NCI-H526 (cell line): ENCODE measurements at regions not wholly inside any gene's neighbourhood (a gene's known extent, or its start where the extent isn't known, plus 50 kb on each side); places are given as distances from the start of the nearest gene placed in this dataset.

ENCODE experiments used
- DNase-seq, 2 experiments: peaks; one replicate each; lab custom pipeline; 2025; lab: John Stamatoyannopoulos, UW

- no peak for DNase-seq
Observed at GRCh38 chr21:27817902-27818623, 851.2 kb upstream of the ADAMTS5 start.

- no peak for DNase-seq
Observed at GRCh38 chr21:27817074-27817473, 850.2 kb upstream of the ADAMTS5 start.

- DNase-seq: no peak
Observed at GRCh38 chr21:27816301-27816700, 849.4 kb upstream of the ADAMTS5 start.

- no peak for DNase-seq
Observed at GRCh38 chr21:27814226-27814625, 847.3 kb upstream of the ADAMTS5 start.

GRCh38 chr21:27813750-27814149 is 846.9 kb upstream of the ADAMTS5 start:
- no peak for DNase-seq

- DNase-seq: no peak
Observed at GRCh38 chr21:27813344-27813743, 846.5 kb upstream of the ADAMTS5 start.

- no peak for DNase-seq
Observed at GRCh38 chr21:27812279-27812678, 845.4 kb upstream of the ADAMTS5 start.

GRCh38 chr21:27808923-27809322 is 842.0 kb upstream of the ADAMTS5 start:
- DNase-seq: no peak

- no peak for DNase-seq
Observed at GRCh38 chr21:27807596-27807995, 840.7 kb upstream of the ADAMTS5 start.

GRCh38 chr21:27806281-27806680 is 839.4 kb upstream of the ADAMTS5 start:
- DNase-seq: no peak

GRCh38 chr21:27805696-27806095 is 838.8 kb upstream of the ADAMTS5 start:
- no peak for DNase-seq

GRCh38 chr21:27804515-27804914 is 837.6 kb upstream of the ADAMTS5 start:
- DNase-seq: no peak

GRCh38 chr21:27803571-27803970 is 836.7 kb upstream of the ADAMTS5 start:
- DNase-seq: no peak

- DNase-seq: peak; percentile 9 to 60
Observed at GRCh38 chr21:27802816-27803475, 836.1 kb upstream of the ADAMTS5 start.

- no peak for DNase-seq
Observed at GRCh38 chr21:27799861-27800260, 833.0 kb upstream of the ADAMTS5 start.

- no peak for DNase-seq
Observed at GRCh38 chr21:27796106-27796505, 829.2 kb upstream of the ADAMTS5 start.

GRCh38 chr21:27795418-27795817 is 828.5 kb upstream of the ADAMTS5 start:
- no peak for DNase-seq

GRCh38 chr21:27793901-27794300 is 827.0 kb upstream of the ADAMTS5 start:
- no peak for DNase-seq

GRCh38 chr21:27787046-27787445 is 820.2 kb upstream of the ADAMTS5 start:
- DNase-seq: no peak

GRCh38 chr21:27779606-27780005 is 812.7 kb upstream of the ADAMTS5 start:
- no peak for DNase-seq

- no peak for DNase-seq
Observed at GRCh38 chr21:27776925-27777553, 810.2 kb upstream of the ADAMTS5 start.

- DNase-seq: no peak
Observed at GRCh38 chr21:27772816-27773215, 805.9 kb upstream of the ADAMTS5 start.

GRCh38 chr21:27771938-27772483 is 805.1 kb upstream of the ADAMTS5 start:
- DNase-seq: no peak
